HFFc6 (cell line): ENCODE measurements at regions not wholly inside any gene's neighbourhood (a gene's known extent, or its start where the extent isn't known, plus 50 kb on each side); places are given as distances from the start of the nearest gene placed in this dataset.

Experiments used
- DNase-seq: peaks from one replicate; pipeline ENCODE4 v3.0.0-alpha.2; 2018
- H3K27ac Mint-ChIP-seq: 2 replicates; pipeline ENCODE4 v1.8.0; 2020; ENCODE audit warnings: mild to moderate bottlenecking, mixed read lengths
- H3K27me3 Mint-ChIP-seq: 2 replicates; pipeline ENCODE4 v1.8.0; 2021; ENCODE audit warnings: mild to moderate bottlenecking, moderate library complexity, mixed read lengths; ENCODE audit not compliant: insufficient read depth
- H3K36me3 Mint-ChIP-seq: 2 replicates; pipeline ENCODE4 v1.8.0; 2021; ENCODE audit warnings: low read depth, mixed read lengths
- H3K4me1 Mint-ChIP-seq: 2 replicates; pipeline ENCODE4 v1.8.0; 2020; ENCODE audit warnings: low read depth, mixed read lengths
- H3K4me3 Mint-ChIP-seq: 2 replicates; pipeline ENCODE4 v1.8.0; 2020; ENCODE audit warnings: mild to moderate bottlenecking, moderate library complexity, mixed read lengths
- H3K9me3 Mint-ChIP-seq: 2 replicates; pipeline ENCODE4 v1.8.0; 2020; ENCODE audit warnings: mild to moderate bottlenecking, mixed read lengths
- CTCF ChIP-seq: fragments of 200-600 bp; sonication (generic); IDR thresholded peaks from 2 replicates; pipeline ENCODE4 v1.5.0; 2021; ENCODE audit warnings: antibody characterized with exemption, mild to moderate bottlenecking

DNA sequence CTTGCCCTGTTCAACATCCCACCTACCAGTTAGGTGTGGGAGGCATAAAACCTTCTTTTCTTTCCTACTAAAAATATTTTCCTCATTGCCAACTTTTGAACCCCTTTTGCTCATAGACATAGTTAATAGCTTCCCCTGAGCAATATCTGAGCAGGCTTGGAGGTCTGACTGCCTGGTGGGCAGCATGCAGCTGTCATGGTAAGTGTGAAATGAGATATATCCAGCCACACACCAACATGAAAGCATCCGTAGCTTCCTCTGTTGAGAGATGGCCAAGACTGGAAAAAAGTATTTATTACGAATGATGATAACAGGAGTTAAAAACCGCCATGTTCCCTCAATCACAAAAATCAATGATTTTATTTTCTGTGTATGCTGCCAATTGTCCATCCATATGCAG lies 190.1 kb downstream of the TMEM38B start:
- no peaks in the 10 kb centered on the region for H3K36me3 Mint-ChIP-seq
- no peak overlapping the region for H3K27ac Mint-ChIP-seq
- H3K27me3 Mint-ChIP-seq = no peaks in the 10 kb centered on the region
- no peak for DNase-seq
- TF ChIP-seq CTCF = no peak
- H3K4me3 Mint-ChIP-seq = no peak overlapping the region
- peaks cover 27% of the 10 kb centered on the region for H3K9me3 Mint-ChIP-seq
- no peaks in the 10 kb centered on the region for H3K4me1 Mint-ChIP-seq

DNA sequence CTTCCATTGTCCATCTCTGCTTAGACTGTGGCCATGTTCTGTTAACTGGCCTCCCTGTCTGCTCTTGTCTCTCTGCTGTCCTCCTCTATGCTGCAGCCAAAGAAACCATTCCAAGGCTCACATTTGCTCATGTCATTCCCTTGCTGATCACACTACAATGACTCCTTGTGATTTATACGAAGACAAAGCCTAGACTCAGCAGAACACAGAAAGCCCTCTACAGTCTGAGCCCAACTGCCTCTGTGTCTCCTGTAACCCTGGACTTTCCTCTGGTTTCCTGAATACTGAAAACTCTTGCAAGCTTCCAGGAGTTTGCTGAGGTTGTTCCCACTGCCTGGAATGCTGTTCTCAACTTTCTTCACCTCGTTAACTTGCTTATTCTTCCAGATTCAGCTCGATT lies 191.8 kb downstream of the TMEM38B start:
- TF ChIP-seq CTCF = no peak
- Mint-ChIP-seq H3K27ac (no peak overlapping the region), H3K4me3 (no peak overlapping the region), H3K9me3 (peaks cover 31% of the 10 kb centered on the region), H3K4me1 (no peaks in the 10 kb centered on the region), H3K27me3 (no peaks in the 10 kb centered on the region), H3K36me3 (no peaks in the 10 kb centered on the region)
- no peak for DNase-seq

- H3K27me3 Mint-ChIP-seq = no peaks in the 10 kb centered on the region
Observed at GRCh38 chr9:105887679-105888078, 193.3 kb downstream of the TMEM38B start.

GRCh38 chr9:105890046-105890822 lies 195.9 kb downstream of the TMEM38B start:
- H3K27ac Mint-ChIP-seq = no peak overlapping the region
- no peak for TF ChIP-seq CTCF
- no peaks in the 10 kb centered on the region for H3K36me3 Mint-ChIP-seq
- no peak for DNase-seq
- H3K4me3 Mint-ChIP-seq = no peak overlapping the region
- no peaks in the 10 kb centered on the region for H3K4me1 Mint-ChIP-seq
- no peaks in the 10 kb centered on the region for H3K27me3 Mint-ChIP-seq
- peaks cover 41% of the 10 kb centered on the region for H3K9me3 Mint-ChIP-seq

More at GRCh38 chr9:105887679-105888078, 193.3 kb downstream of the TMEM38B start:
- Mint-ChIP-seq H3K9me3 (peaks cover 32% of the 10 kb centered on the region), H3K4me1 (no peaks in the 10 kb centered on the region), H3K27ac (no peak overlapping the region), H3K36me3 (no peaks in the 10 kb centered on the region), H3K4me3 (no peak overlapping the region)
- no peak for DNase-seq
- TF ChIP-seq CTCF = no peak

DNA sequence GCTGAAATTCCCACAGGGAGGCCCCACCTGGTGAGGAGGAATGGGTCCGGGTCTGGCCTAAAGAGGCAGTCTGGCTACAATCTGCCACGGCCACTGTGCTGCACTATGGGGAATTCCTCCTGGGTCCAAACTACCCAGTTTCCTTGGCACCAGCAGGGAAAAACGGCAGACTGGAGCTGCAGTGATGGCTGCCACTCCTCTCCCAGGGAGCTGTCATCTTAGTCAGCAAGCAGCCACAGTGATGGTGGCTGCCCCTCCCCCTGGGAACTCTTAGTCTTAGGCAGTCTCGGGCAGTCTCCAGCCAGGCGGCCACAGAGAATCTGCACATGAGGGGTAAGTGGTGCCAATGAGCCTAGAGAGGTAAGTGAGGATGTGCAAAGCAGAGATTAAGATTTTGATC lies 205.8 kb downstream of the TMEM38B start:
- Mint-ChIP-seq H3K9me3 (peaks cover 42% of the 10 kb centered on the region), H3K4me3 (no peak overlapping the region), H3K27ac (no peak overlapping the region), H3K36me3 (no peaks in the 10 kb centered on the region), H3K4me1 (no peaks in the 10 kb centered on the region), H3K27me3 (no peaks in the 10 kb centered on the region)
- no peak for DNase-seq
- TF ChIP-seq CTCF = no peak
